ENCODE measurements at regions not wholly inside any gene's neighbourhood (a gene's known extent, or its start where the extent isn't known, plus 50 kb on each side); places are given as distances from the start of the nearest gene placed in this dataset.

- no peaks in the 10 kb centered on the region for H3K27me3 Mint-ChIP-seq
- H3K27ac Mint-ChIP-seq: no peak overlapping the region
- no peaks in the 10 kb centered on the region for H3K9me3 Mint-ChIP-seq (ENCODE audit: low read depth)
- TF ChIP-seq CTCF (IDR thresholded peaks at IDR 0.05; ENCODE audit: unreplicated experiment): no peak
- no peak overlapping the region for H3K4me3 Mint-ChIP-seq (ENCODE audit: low read depth)
- no peaks in the 10 kb centered on the region for H3K36me3 Mint-ChIP-seq (ENCODE audit: insufficient read depth)
- DNase-seq (ENCODE audit: low spot score, unreplicated experiment): no peak
- no peaks in the 10 kb centered on the region for H3K4me1 Mint-ChIP-seq (ENCODE audit: low read depth)
Measured at GRCh38 chr13:92952161-92952560, 274.4 kb upstream of the GPC6 start.

- no peak for DNase-seq (ENCODE audit: low spot score, unreplicated experiment)
- no peaks in the 10 kb centered on the region for H3K9me3 Mint-ChIP-seq (ENCODE audit: low read depth)
- no peak overlapping the region for H3K4me3 Mint-ChIP-seq (ENCODE audit: low read depth)
- no peaks in the 10 kb centered on the region for H3K36me3 Mint-ChIP-seq (ENCODE audit: insufficient read depth)
- no peaks in the 10 kb centered on the region for H3K27me3 Mint-ChIP-seq
- H3K27ac Mint-ChIP-seq: no peak overlapping the region
- no peak for TF ChIP-seq CTCF (IDR thresholded peaks at IDR 0.05; ENCODE audit: unreplicated experiment)
- no peaks in the 10 kb centered on the region for H3K4me1 Mint-ChIP-seq (ENCODE audit: low read depth)
Measured at GRCh38 chr13:92954746-92955145, 271.9 kb upstream of the GPC6 start.

- no peak for TF ChIP-seq CTCF (IDR thresholded peaks at IDR 0.05; ENCODE audit: unreplicated experiment)
- no peaks in the 10 kb centered on the region for H3K27me3 Mint-ChIP-seq
- no peak overlapping the region for H3K27ac Mint-ChIP-seq
- H3K9me3 Mint-ChIP-seq (ENCODE audit: low read depth): peaks cover 12% of the 10 kb centered on the region
- H3K4me1 Mint-ChIP-seq (ENCODE audit: low read depth): no peaks in the 10 kb centered on the region
- no peak overlapping the region for H3K4me3 Mint-ChIP-seq (ENCODE audit: low read depth)
- H3K36me3 Mint-ChIP-seq (ENCODE audit: insufficient read depth): peaks cover 2% of the 10 kb centered on the region
- no peak for DNase-seq (ENCODE audit: low spot score, unreplicated experiment)
Measured at GRCh38 chr13:92959790-92960189, 266.8 kb upstream of the GPC6 start.

- Mint-ChIP-seq H3K4me3 (ENCODE audit: low read depth) (no peak overlapping the region), H3K9me3 (ENCODE audit: low read depth) (peaks cover 12% of the 10 kb centered on the region), H3K27me3 (no peaks in the 10 kb centered on the region), H3K4me1 (ENCODE audit: low read depth) (no peaks in the 10 kb centered on the region), H3K27ac (no peak overlapping the region), H3K36me3 (ENCODE audit: insufficient read depth) (peaks cover 2% of the 10 kb centered on the region)
- no peak for TF ChIP-seq CTCF (IDR thresholded peaks at IDR 0.05; ENCODE audit: unreplicated experiment)
- no peak for DNase-seq (ENCODE audit: low spot score, unreplicated experiment)
Measured at GRCh38 chr13:92963029-92963428, 263.6 kb upstream of the GPC6 start.

- no peak overlapping the region for H3K27ac Mint-ChIP-seq
- peaks cover 10% of the 10 kb centered on the region for H3K9me3 Mint-ChIP-seq (ENCODE audit: low read depth)
- no peak for TF ChIP-seq CTCF (IDR thresholded peaks at IDR 0.05; ENCODE audit: unreplicated experiment)
- H3K27me3 Mint-ChIP-seq: no peaks in the 10 kb centered on the region
- no peak for DNase-seq (ENCODE audit: low spot score, unreplicated experiment)
- no peaks in the 10 kb centered on the region for H3K4me1 Mint-ChIP-seq (ENCODE audit: low read depth)
- peaks cover 2% of the 10 kb centered on the region for H3K36me3 Mint-ChIP-seq (ENCODE audit: insufficient read depth)
- H3K4me3 Mint-ChIP-seq (ENCODE audit: low read depth): no peak overlapping the region
Measured at GRCh38 chr13:92966341-92966740, 260.3 kb upstream of the GPC6 start.

Measured in progenitor cell of endocrine pancreas (in vitro differentiated cells).